ENCODE measurements at regions not wholly inside any gene's neighbourhood (a gene's known extent, or its start where the extent isn't known, plus 50 kb on each side); places are given as distances from the start of the nearest gene placed in this dataset.

- no peak overlapping the region for H2AFZ ChIP-seq (ENCODE audit: low read length)
- no peak overlapping the region for H3K4me2 ChIP-seq (ENCODE audit: low read depth, low read length, poor library complexity, severe bottlenecking)
- no peak for TF ChIP-seq EZH2phosphoT487 (IDR thresholded peaks at IDR 0.05; ENCODE audit: borderline replicate concordance)
- TF ChIP-seq, protein P1, sequence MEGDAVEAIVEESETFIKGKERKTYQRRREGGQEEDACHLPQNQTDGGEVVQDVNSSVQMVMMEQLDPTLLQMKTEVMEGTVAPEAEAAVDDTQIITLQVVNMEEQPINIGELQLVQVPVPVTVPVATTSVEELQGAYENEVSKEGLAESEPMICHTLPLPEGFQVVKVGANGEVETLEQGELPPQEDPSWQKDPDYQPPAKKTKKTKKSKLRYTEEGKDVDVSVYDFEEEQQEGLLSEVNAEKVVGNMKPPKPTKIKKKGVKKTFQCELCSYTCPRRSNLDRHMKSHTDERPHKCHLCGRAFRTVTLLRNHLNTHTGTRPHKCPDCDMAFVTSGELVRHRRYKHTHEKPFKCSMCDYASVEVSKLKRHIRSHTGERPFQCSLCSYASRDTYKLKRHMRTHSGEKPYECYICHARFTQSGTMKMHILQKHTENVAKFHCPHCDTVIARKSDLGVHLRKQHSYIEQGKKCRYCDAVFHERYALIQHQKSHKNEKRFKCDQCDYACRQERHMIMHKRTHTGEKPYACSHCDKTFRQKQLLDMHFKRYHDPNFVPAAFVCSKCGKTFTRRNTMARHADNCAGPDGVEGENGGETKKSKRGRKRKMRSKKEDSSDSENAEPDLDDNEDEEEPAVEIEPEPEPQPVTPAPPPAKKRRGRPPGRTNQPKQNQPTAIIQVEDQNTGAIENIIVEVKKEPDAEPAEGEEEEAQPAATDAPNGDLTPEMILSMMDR (conservative IDR thresholded peaks at IDR 0.05; ENCODE audit: low read length) = no peak
- no peak overlapping the region for H3K4me3 ChIP-seq (ENCODE audit: low read length, poor library complexity, severe bottlenecking)
- H3F3A ChIP-seq (ENCODE audit: low read depth) = no peaks in the 10 kb centered on the region
- no peaks in the 10 kb centered on the region for H3K36me3 ChIP-seq (ENCODE audit: insufficient read depth, low read length)
- H3K4me1 ChIP-seq (ENCODE audit: insufficient read depth, low read length, poor library complexity, severe bottlenecking) = no peaks in the 10 kb centered on the region
- no peak overlapping the region for H3K9ac ChIP-seq (ENCODE audit: low read depth, low read length, poor library complexity, severe bottlenecking)
- H3K9me2 ChIP-seq (replicated peaks; ENCODE audit: low read depth, low read length) = no peaks in the 10 kb centered on the region
- no peaks in the 10 kb centered on the region for H3K27me3 ChIP-seq (ENCODE audit: insufficient read depth, low read length, poor library complexity, severe bottlenecking)
- H3K79me2 ChIP-seq (ENCODE audit: insufficient read depth, low read length) = no peaks in the 10 kb centered on the region
- no peaks in the 10 kb centered on the region for H4K20me1 ChIP-seq (ENCODE audit: insufficient read depth, low read length, poor library complexity, severe bottlenecking)
- no peaks in the 10 kb centered on the region for H3K9me3 ChIP-seq (ENCODE audit: insufficient read depth, low read depth, low read length)
Observed at GRCh38 chr13:78015782-78016181, 97.2 kb upstream of the EDNRB start.

- H3K9me3 ChIP-seq (ENCODE audit: insufficient read depth, low read depth, low read length) = no peaks in the 10 kb centered on the region
- no peak overlapping the region for H2AFZ ChIP-seq (ENCODE audit: low read length)
- no peaks in the 10 kb centered on the region for H3K79me2 ChIP-seq (ENCODE audit: insufficient read depth, low read length)
- TF ChIP-seq EZH2phosphoT487 (IDR thresholded peaks at IDR 0.05; ENCODE audit: borderline replicate concordance) = no peak
- no peak overlapping the region for H3K4me2 ChIP-seq (ENCODE audit: low read depth, low read length, poor library complexity, severe bottlenecking)
- H3K36me3 ChIP-seq (ENCODE audit: insufficient read depth, low read length) = no peaks in the 10 kb centered on the region
- no peak overlapping the region for H3K9ac ChIP-seq (ENCODE audit: low read depth, low read length, poor library complexity, severe bottlenecking)
- H3K27me3 ChIP-seq (ENCODE audit: insufficient read depth, low read length, poor library complexity, severe bottlenecking) = no peaks in the 10 kb centered on the region
- no peaks in the 10 kb centered on the region for H3K4me1 ChIP-seq (ENCODE audit: insufficient read depth, low read length, poor library complexity, severe bottlenecking)
- H3K9me2 ChIP-seq (replicated peaks; ENCODE audit: low read depth, low read length) = no peaks in the 10 kb centered on the region
- no peaks in the 10 kb centered on the region for H3F3A ChIP-seq (ENCODE audit: low read depth)
- no peak overlapping the region for H3K4me3 ChIP-seq (ENCODE audit: low read length, poor library complexity, severe bottlenecking)
- no peaks in the 10 kb centered on the region for H4K20me1 ChIP-seq (ENCODE audit: insufficient read depth, low read length, poor library complexity, severe bottlenecking)
Observed at GRCh38 chr13:78012046-78012445, 93.4 kb upstream of the EDNRB start.

GRCh38 chr13:78004821-78005220, 86.2 kb upstream of the EDNRB start:
- no peaks in the 10 kb centered on the region for H3K27me3 ChIP-seq (ENCODE audit: insufficient read depth, low read length, poor library complexity, severe bottlenecking)
- H3K4me1 ChIP-seq (ENCODE audit: insufficient read depth, low read length, poor library complexity, severe bottlenecking) = no peaks in the 10 kb centered on the region
- no peak overlapping the region for H2AFZ ChIP-seq (ENCODE audit: low read length)
- H3K79me2 ChIP-seq (ENCODE audit: insufficient read depth, low read length) = no peaks in the 10 kb centered on the region
- no peak for TF ChIP-seq EZH2phosphoT487 (IDR thresholded peaks at IDR 0.05; ENCODE audit: borderline replicate concordance)
- TF ChIP-seq, protein P1 (conservative IDR thresholded peaks at IDR 0.05; ENCODE audit: low read length) = no peak
- no peaks in the 10 kb centered on the region for H4K20me1 ChIP-seq (ENCODE audit: insufficient read depth, low read length, poor library complexity, severe bottlenecking)
- H3K4me2 ChIP-seq (ENCODE audit: low read depth, low read length, poor library complexity, severe bottlenecking) = no peak overlapping the region
- no peaks in the 10 kb centered on the region for H3K36me3 ChIP-seq (ENCODE audit: insufficient read depth, low read length)
- no peaks in the 10 kb centered on the region for H3F3A ChIP-seq (ENCODE audit: low read depth)
- no peak overlapping the region for H3K4me3 ChIP-seq (ENCODE audit: low read length, poor library complexity, severe bottlenecking)
- H3K9me2 ChIP-seq (replicated peaks; ENCODE audit: low read depth, low read length) = no peaks in the 10 kb centered on the region
- H3K9ac ChIP-seq (ENCODE audit: low read depth, low read length, poor library complexity, severe bottlenecking) = no peak overlapping the region
- H3K9me3 ChIP-seq (ENCODE audit: insufficient read depth, low read depth, low read length) = no peaks in the 10 kb centered on the region

DNA sequence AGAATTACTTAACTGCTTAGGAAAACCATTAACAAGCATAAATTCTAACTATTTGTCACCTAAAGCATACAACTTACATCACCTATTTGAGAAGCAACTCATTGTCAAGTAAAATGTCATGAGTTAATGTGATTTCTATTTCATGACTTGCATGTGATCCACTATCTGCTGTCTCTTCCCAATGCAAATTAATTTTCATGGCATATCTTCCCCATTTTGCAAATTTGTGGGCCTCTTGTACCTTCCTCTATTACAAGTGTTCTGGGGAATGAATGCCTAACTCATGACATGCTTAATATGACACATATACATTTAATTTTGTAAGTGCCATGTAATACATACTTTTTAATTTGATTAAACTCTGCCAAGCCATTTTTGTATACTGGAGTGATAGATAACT, 81.1 kb upstream of the EDNRB start:
- H3F3A ChIP-seq (ENCODE audit: low read depth) = no peaks in the 10 kb centered on the region
- no peak for TF ChIP-seq EZH2phosphoT487 (IDR thresholded peaks at IDR 0.05; ENCODE audit: borderline replicate concordance)
- TF ChIP-seq, protein P1 (conservative IDR thresholded peaks at IDR 0.05; ENCODE audit: low read length) = no peak
- no peak overlapping the region for H2AFZ ChIP-seq (ENCODE audit: low read length)
- no peak overlapping the region for H3K4me3 ChIP-seq (ENCODE audit: low read length, poor library complexity, severe bottlenecking)
- H3K79me2 ChIP-seq (ENCODE audit: insufficient read depth, low read length) = no peaks in the 10 kb centered on the region
- no peaks in the 10 kb centered on the region for H3K36me3 ChIP-seq (ENCODE audit: insufficient read depth, low read length)
- no peaks in the 10 kb centered on the region for H4K20me1 ChIP-seq (ENCODE audit: insufficient read depth, low read length, poor library complexity, severe bottlenecking)
- H3K9me3 ChIP-seq (ENCODE audit: insufficient read depth, low read depth, low read length) = no peaks in the 10 kb centered on the region
- H3K27me3 ChIP-seq (ENCODE audit: insufficient read depth, low read length, poor library complexity, severe bottlenecking) = no peaks in the 10 kb centered on the region
- no peaks in the 10 kb centered on the region for H3K9me2 ChIP-seq (replicated peaks; ENCODE audit: low read depth, low read length)
- H3K4me2 ChIP-seq (ENCODE audit: low read depth, low read length, poor library complexity, severe bottlenecking) = no peak overlapping the region
- H3K4me1 ChIP-seq (ENCODE audit: insufficient read depth, low read length, poor library complexity, severe bottlenecking) = no peaks in the 10 kb centered on the region
- no peak overlapping the region for H3K9ac ChIP-seq (ENCODE audit: low read depth, low read length, poor library complexity, severe bottlenecking)

Data from Loucy (cell line).